ENCODE measurements at regions not wholly inside any gene's neighbourhood (a gene's known extent, or its start where the extent isn't known, plus 50 kb on each side); places are given as distances from the start of the nearest gene placed in this dataset.

DNA sequence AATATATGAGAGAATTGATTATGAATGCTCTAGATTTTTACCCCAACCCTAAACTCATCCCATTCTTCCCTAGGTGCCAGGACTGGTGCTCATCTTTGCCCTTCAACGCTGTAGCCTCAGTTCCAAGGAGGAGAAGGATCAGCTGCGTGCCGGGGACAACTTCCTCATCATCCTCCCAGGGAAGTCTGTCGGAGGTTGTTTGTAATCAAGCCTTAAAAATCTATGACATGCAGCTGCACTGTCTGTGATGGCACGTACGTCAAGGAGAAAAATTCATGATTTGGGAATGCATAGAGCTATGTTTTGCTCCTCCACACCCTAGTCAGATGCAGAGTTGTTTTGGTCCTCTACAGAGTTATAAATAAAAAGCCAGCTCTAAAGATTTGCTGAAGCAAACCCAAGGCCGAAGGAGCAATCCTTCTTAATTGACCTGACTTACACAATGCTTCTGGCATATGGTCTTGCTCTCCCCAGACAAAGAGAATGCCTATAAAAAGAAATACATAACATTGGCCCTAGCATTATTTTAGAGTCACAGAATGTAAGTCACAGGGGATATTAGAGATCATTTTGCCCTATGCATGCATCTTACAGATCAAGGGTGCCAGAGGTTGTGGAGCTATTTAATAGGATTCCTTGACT, 244.2 kb downstream of the HIVEP2 start:
- Histone ChIP-seq H3K27ac (peak overlapping the region in 1 of 10 donors; percentile 89), H3K9me3 (no peaks in the 10 kb centered on the region), H3K27me3 (no peaks in the 10 kb centered on the region), H3K4me3 (no peak overlapping the region), H3K36me3 (no peaks in the 10 kb centered on the region), H3K4me1 (peaks cover 0 to 87% (median 3%) of the 10 kb centered on the region in 9 donors)
- TF ChIP-seq, protein P1, sequence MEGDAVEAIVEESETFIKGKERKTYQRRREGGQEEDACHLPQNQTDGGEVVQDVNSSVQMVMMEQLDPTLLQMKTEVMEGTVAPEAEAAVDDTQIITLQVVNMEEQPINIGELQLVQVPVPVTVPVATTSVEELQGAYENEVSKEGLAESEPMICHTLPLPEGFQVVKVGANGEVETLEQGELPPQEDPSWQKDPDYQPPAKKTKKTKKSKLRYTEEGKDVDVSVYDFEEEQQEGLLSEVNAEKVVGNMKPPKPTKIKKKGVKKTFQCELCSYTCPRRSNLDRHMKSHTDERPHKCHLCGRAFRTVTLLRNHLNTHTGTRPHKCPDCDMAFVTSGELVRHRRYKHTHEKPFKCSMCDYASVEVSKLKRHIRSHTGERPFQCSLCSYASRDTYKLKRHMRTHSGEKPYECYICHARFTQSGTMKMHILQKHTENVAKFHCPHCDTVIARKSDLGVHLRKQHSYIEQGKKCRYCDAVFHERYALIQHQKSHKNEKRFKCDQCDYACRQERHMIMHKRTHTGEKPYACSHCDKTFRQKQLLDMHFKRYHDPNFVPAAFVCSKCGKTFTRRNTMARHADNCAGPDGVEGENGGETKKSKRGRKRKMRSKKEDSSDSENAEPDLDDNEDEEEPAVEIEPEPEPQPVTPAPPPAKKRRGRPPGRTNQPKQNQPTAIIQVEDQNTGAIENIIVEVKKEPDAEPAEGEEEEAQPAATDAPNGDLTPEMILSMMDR (IDR thresholded peaks at IDR 0.05): no peak
- ATAC-seq (no peak), DNase-seq (no peak)
- intact Hi-C loops (cut with DNase I): no loop called here
- WGBS, 2 donors: 72 to 75% methylated on average over 7 of the region's 7 CpGs
